GM19240 (cell line): ENCODE measurements at regions not wholly inside any gene's neighbourhood (a gene's known extent, or its start where the extent isn't known, plus 50 kb on each side); places are given as distances from the start of the nearest gene placed in this dataset.
"Not testable (repeated sequence)": the region's sequence is repeated elsewhere in the genome, so short reads cannot be mapped to it uniquely, and the experiment has no call there.

Experiments
- DNase-seq: peaks from one replicate; pipeline ENCODE4 v3.0.0; 2011; ENCODE audit warnings: low spot score; ENCODE audit not compliant: insufficient read length

- DNase-seq: no peak
Observed at GRCh38 chr16:86828202-86828601, 249.9 kb downstream of the FOXL1 start.

GRCh38 chr16:86828653-86829052 is 250.3 kb downstream of the FOXL1 start:
- no peak for DNase-seq

- DNase-seq: no peak
Observed at GRCh38 chr16:86831366-86831765, 253.0 kb downstream of the FOXL1 start.

GRCh38 chr16:86833136-86833535 is 254.8 kb downstream of the FOXL1 start:
- DNase-seq: no peak

- DNase-seq: no peak
Observed at GRCh38 chr16:86834451-86835035, 256.2 kb downstream of the FOXL1 start.

GRCh38 chr16:86835982-86836381 is 257.6 kb downstream of the FOXL1 start:
- no peak for DNase-seq

- no peak for DNase-seq
Observed at GRCh38 chr16:86836503-86837129, 258.3 kb downstream of the FOXL1 start.

- no peak for DNase-seq
Observed at GRCh38 chr16:86843812-86844211, 265.5 kb downstream of the FOXL1 start.

- DNase-seq: no peak
Observed at GRCh38 chr16:86844695-86845094, 266.3 kb downstream of the FOXL1 start.

- DNase-seq: no peak
Observed at GRCh38 chr16:86846136-86846535, 267.8 kb downstream of the FOXL1 start.

- DNase-seq: no peak
Observed at GRCh38 chr16:86848821-86849220, 270.5 kb downstream of the FOXL1 start.

GRCh38 chr16:86850670-86851069 is 272.3 kb downstream of the FOXL1 start:
- no peak for DNase-seq

GRCh38 chr16:86852135-86852534 is 273.8 kb downstream of the FOXL1 start:
- DNase-seq: no peak

GRCh38 chr16:86854058-86854621 is 275.8 kb downstream of the FOXL1 start:
- no peak for DNase-seq

GRCh38 chr16:86854626-86855294 is 276.4 kb downstream of the FOXL1 start:
- no peak for DNase-seq

- no peak for DNase-seq
Observed at GRCh38 chr16:86856946-86857586, 278.7 kb downstream of the FOXL1 start.

GRCh38 chr16:86857807-86858206 is 279.5 kb downstream of the FOXL1 start:
- no peak for DNase-seq

- DNase-seq: no peak
Observed at GRCh38 chr16:86858501-86858900, 280.2 kb downstream of the FOXL1 start.

GRCh38 chr16:86861270-86861858 is 283.0 kb downstream of the FOXL1 start:
- DNase-seq: not testable (repeated sequence)

- DNase-seq: no peak
Observed at GRCh38 chr16:86862595-86863280, 284.4 kb downstream of the FOXL1 start.

GRCh38 chr16:86863609-86864008 is 285.3 kb downstream of the FOXL1 start:
- no peak for DNase-seq
